Activated CD8-positive, alpha-beta memory T cell treated with anti-CD3 and anti-CD28 coated beads for 24 hours (primary cell): ENCODE measurements at regions not wholly inside any gene's neighbourhood (a gene's known extent, or its start where the extent isn't known, plus 50 kb on each side); places are given as distances from the start of the nearest gene placed in this dataset.

Experiments
- DNase-seq: peaks from one replicate; pipeline ENCODE4 v3.0.0-alpha.2; 2020

- DNase-seq, result no peak
These were observed 80.2 kb upstream of the KIRREL3 start for GRCh38 chr11:127080735-127081134.

- DNase-seq, result no peak
These were observed 75.2 kb upstream of the KIRREL3 start for GRCh38 chr11:127075758-127076157.

GRCh38 chr11:127074151-127074761 lies 73.7 kb upstream of the KIRREL3 start:
- DNase-seq, result no peak

- no peak for DNase-seq
These were observed 73.1 kb upstream of the KIRREL3 start for GRCh38 chr11:127073621-127074020.

- no peak for DNase-seq
These were observed 71.0 kb upstream of the KIRREL3 start for GRCh38 chr11:127071606-127072005.

GRCh38 chr11:127070808-127071207 lies 70.2 kb upstream of the KIRREL3 start:
- no peak for DNase-seq

- DNase-seq, result no peak
These were observed 66.0 kb upstream of the KIRREL3 start for GRCh38 chr11:127066401-127067090.

- no peak for DNase-seq
These were observed 62.7 kb upstream of the KIRREL3 start for GRCh38 chr11:127063241-127063640.

- DNase-seq, result no peak
These were observed 61.4 kb upstream of the KIRREL3 start for GRCh38 chr11:127061947-127062346.

- DNase-seq, result no peak
These were observed 59.2 kb upstream of the KIRREL3 start for GRCh38 chr11:127059750-127060149.

GRCh38 chr11:127059286-127059685 lies 58.7 kb upstream of the KIRREL3 start:
- no peak for DNase-seq

- no peak for DNase-seq
These were observed 58.0 kb upstream of the KIRREL3 start for GRCh38 chr11:127058524-127058923.

GRCh38 chr11:127057126-127057525 lies 56.6 kb upstream of the KIRREL3 start:
- no peak for DNase-seq

- DNase-seq, result no peak
These were observed 55.9 kb upstream of the KIRREL3 start for GRCh38 chr11:127056338-127056971.

- DNase-seq, result no peak
These were observed 54.7 kb upstream of the KIRREL3 start for GRCh38 chr11:127055236-127055635.

- DNase-seq, result no peak
These were observed 53.6 kb upstream of the KIRREL3 start for GRCh38 chr11:127054153-127054552.

GRCh38 chr11:127052404-127052803 lies 51.8 kb upstream of the KIRREL3 start:
- DNase-seq, result no peak
